Stromal cell of bone marrow (primary cell): ENCODE measurements at regions not wholly inside any gene's neighbourhood (a gene's known extent, or its start where the extent isn't known, plus 50 kb on each side); places are given as distances from the start of the nearest gene placed in this dataset.
A peak's percentile ranks its signal among the peaks of the same experiment; 100 is the strongest.

Source experiments
- DNase-seq: peaks from one replicate; pipeline ENCODE4 v3.0.0-alpha.2; 2012; ENCODE audit warnings: low read depth

- DNase-seq, result no peak
These were observed 70.2 kb upstream of the ARRDC4 start for GRCh38 chr15:97890307-97890706.

- no peak for DNase-seq
These were observed 68.2 kb upstream of the ARRDC4 start for GRCh38 chr15:97892167-97892938.

GRCh38 chr15:97893967-97894366 lies 66.5 kb upstream of the ARRDC4 start:
- no peak for DNase-seq

GRCh38 chr15:97899981-97900380 lies 60.5 kb upstream of the ARRDC4 start:
- no peak for DNase-seq

GRCh38 chr15:97902140-97902780 lies 58.2 kb upstream of the ARRDC4 start:
- DNase-seq, result peak; percentile 60

GRCh38 chr15:97903560-97903959 lies 56.9 kb upstream of the ARRDC4 start:
- no peak for DNase-seq

- peak; percentile 40 for DNase-seq
These were observed 56.4 kb upstream of the ARRDC4 start for GRCh38 chr15:97903971-97904572.

- peak; percentile 40 for DNase-seq
These were observed 51.1 kb upstream of the ARRDC4 start for GRCh38 chr15:97909291-97909891.
